Endometrium (tissue), 2 donors: ENCODE measurements at regions not wholly inside any gene's neighbourhood (a gene's known extent, or its start where the extent isn't known, plus 50 kb on each side); places are given as distances from the start of the nearest gene placed in this dataset.

Experiments
- FAIRE-seq: peaks from 2 replicates; lab custom pipeline; 2012; peaks lifted over from hg19 to GRCh38; lab: Jason Lieb, UNC
- donor health status: control.
- donor health status: control.

GRCh38 chr11:70535191-70535971, 137.1 kb downstream of the CTTN start:
- no peak for FAIRE-seq

GRCh38 chr11:70536051-70536877, 137.9 kb downstream of the CTTN start:
- no peak for FAIRE-seq

- no peak for FAIRE-seq
These were observed 139.5 kb downstream of the CTTN start for GRCh38 chr11:70537576-70538571.

GRCh38 chr11:70538641-70539359, 140.5 kb downstream of the CTTN start:
- FAIRE-seq = no peak

GRCh38 chr11:70539360-70540095, 141.2 kb downstream of the CTTN start:
- FAIRE-seq = no peak

GRCh38 chr11:70540196-70540595, 141.9 kb downstream of the CTTN start:
- FAIRE-seq = no peak

GRCh38 chr11:70541176-70541575, 142.8 kb downstream of the CTTN start:
- FAIRE-seq = no peak

GRCh38 chr11:70541699-70542098, 143.4 kb downstream of the CTTN start:
- FAIRE-seq = no peak

GRCh38 chr11:70542406-70542805, 144.1 kb downstream of the CTTN start:
- FAIRE-seq = no peak

- no peak for FAIRE-seq
These were observed 144.5 kb downstream of the CTTN start for GRCh38 chr11:70542811-70543210.

GRCh38 chr11:70543611-70544010, 145.3 kb downstream of the CTTN start:
- no peak for FAIRE-seq

- no peak for FAIRE-seq
These were observed 145.9 kb downstream of the CTTN start for GRCh38 chr11:70544067-70544773.

GRCh38 chr11:70544774-70545609, 146.7 kb downstream of the CTTN start:
- FAIRE-seq = no peak

- no peak for FAIRE-seq
These were observed 147.2 kb downstream of the CTTN start for GRCh38 chr11:70545610-70545912.

- no peak for FAIRE-seq
These were observed 148.0 kb downstream of the CTTN start for GRCh38 chr11:70546191-70546940.

- no peak for FAIRE-seq
These were observed 149.1 kb downstream of the CTTN start for GRCh38 chr11:70547386-70547785.

- FAIRE-seq = no peak
These were observed 149.7 kb downstream of the CTTN start for GRCh38 chr11:70547821-70548670.

- FAIRE-seq = no peak
These were observed 150.6 kb downstream of the CTTN start for GRCh38 chr11:70548976-70549375.
